ENCODE measurements at regions not wholly inside any gene's neighbourhood (a gene's known extent, or its start where the extent isn't known, plus 50 kb on each side); places are given as distances from the start of the nearest gene placed in this dataset.

GRCh38 chr5:166369807-166370206, 1921.6 kb upstream of the WWC1 start:
- DNase-seq (ENCODE audit: extremely low read depth, low read depth): no peak
- H3K4me3 ChIP-seq (replicated peaks; ENCODE audit: low read depth, low read length): no peak overlapping the region
- TF ChIP-seq CTCF (IDR thresholded peaks at IDR 0.05; ENCODE audit: low read depth, low read length, missing control alignments): no peak

DNA sequence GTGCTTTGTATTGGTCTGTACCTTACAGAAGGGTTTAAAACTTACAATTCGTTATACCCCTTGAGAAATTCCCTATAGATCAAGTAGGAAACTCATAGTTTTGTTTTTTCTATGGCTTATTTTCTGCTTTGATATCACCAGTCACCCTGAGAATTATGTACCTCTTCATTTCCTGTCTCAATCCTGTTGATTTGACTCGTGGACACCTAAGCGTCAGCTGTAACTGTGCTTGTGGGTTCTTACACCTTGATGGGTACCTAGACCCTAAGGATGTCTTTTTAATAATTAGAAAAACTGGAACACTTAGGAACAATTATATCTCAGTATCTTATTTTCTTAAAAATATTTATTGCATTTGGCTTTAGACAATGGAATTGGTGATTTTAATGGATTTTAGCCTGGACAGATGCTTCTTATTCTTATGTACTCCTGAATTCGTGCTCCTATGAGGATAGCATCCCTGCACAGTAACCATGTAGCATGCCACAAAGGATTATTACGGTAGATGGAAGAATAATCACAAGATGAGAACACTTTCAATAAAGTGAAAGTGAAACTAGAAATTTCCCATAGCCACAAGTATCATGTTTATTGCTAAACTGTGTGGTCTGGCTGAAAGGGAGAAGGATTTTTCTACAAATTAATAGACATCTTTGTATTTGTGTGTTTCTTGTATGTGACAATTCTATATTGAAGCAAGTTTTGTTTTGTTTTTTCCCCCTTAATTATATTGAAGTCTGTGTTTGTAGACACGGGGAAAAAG, 1920.3 kb upstream of the WWC1 start:
- TF ChIP-seq CTCF (IDR thresholded peaks at IDR 0.05; ENCODE audit: low read depth, low read length, missing control alignments): no peak
- no peak for DNase-seq (ENCODE audit: extremely low read depth, low read depth)
- no peak overlapping the region for H3K4me3 ChIP-seq (replicated peaks; ENCODE audit: low read depth, low read length)

- DNase-seq (ENCODE audit: extremely low read depth, low read depth): no peak
- no peak for TF ChIP-seq CTCF (IDR thresholded peaks at IDR 0.05; ENCODE audit: low read depth, low read length, missing control alignments)
These were observed 1917.6 kb upstream of the WWC1 start for GRCh38 chr5:166373817-166374216.

GRCh38 chr5:166377756-166378155, 1913.7 kb upstream of the WWC1 start:
- no peak for DNase-seq (ENCODE audit: extremely low read depth, low read depth)
- TF ChIP-seq CTCF (IDR thresholded peaks at IDR 0.05; ENCODE audit: low read depth, low read length, missing control alignments): no peak
- H3K4me3 ChIP-seq (replicated peaks; ENCODE audit: low read depth, low read length): no peak overlapping the region

More at GRCh38 chr5:166373817-166374216, 1917.6 kb upstream of the WWC1 start:
- H3K4me3 ChIP-seq (replicated peaks; ENCODE audit: low read depth, low read length): no peak overlapping the region

GRCh38 chr5:166379517-166379916, 1911.9 kb upstream of the WWC1 start:
- no peak for DNase-seq (ENCODE audit: extremely low read depth, low read depth)
- H3K4me3 ChIP-seq (replicated peaks; ENCODE audit: low read depth, low read length): no peak overlapping the region
- no peak for TF ChIP-seq CTCF (IDR thresholded peaks at IDR 0.05; ENCODE audit: low read depth, low read length, missing control alignments)

DNA sequence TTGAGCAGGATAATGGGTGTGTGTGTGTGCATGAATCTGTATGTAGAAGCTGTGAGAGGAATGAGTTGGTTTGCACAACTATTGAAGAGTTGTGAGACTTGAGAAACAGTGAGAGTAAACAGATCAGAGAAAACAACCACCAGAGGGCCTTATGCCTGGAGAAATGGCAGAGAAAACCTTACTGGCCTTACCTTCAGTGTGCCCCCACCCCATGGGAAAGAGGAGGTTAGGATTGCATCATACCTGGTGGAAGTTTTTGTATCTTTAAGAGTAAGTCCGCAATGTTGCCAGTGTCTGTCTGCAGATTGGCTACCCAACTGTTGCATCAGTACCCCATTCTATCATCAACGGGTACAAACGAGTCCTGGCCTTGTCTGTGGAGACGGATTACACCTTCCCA, 1909.4 kb upstream of the WWC1 start:
- TF ChIP-seq CTCF (IDR thresholded peaks at IDR 0.05; ENCODE audit: low read depth, low read length, missing control alignments): no peak
- no peak overlapping the region for H3K4me3 ChIP-seq (replicated peaks; ENCODE audit: low read depth, low read length)
- no peak for DNase-seq (ENCODE audit: extremely low read depth, low read depth)

GRCh38 chr5:166398131-166398530, 1893.3 kb upstream of the WWC1 start:
- no peak overlapping the region for H3K4me3 ChIP-seq (replicated peaks; ENCODE audit: low read depth, low read length)
- TF ChIP-seq CTCF (IDR thresholded peaks at IDR 0.05; ENCODE audit: low read depth, low read length, missing control alignments): no peak
- DNase-seq (ENCODE audit: extremely low read depth, low read depth): no peak
